ENCODE measurements at regions not wholly inside any gene's neighbourhood (a gene's known extent, or its start where the extent isn't known, plus 50 kb on each side); places are given as distances from the start of the nearest gene placed in this dataset.

GRCh38 chr16:85541181-85541580 is 71.9 kb upstream of the GSE1 start:
- no peak for DNase-seq (ENCODE audit: low read depth)
- no peak overlapping the region for H3K4me2 ChIP-seq (ENCODE audit: low read length)
- no peak for FAIRE-seq
- no peaks in the 10 kb centered on the region for H3K4me1 ChIP-seq (ENCODE audit: insufficient read depth, low read length)
- H3K27me3 ChIP-seq (ENCODE audit: insufficient read depth, low read length): no peaks in the 10 kb centered on the region
- TF ChIP-seq, protein P1, sequence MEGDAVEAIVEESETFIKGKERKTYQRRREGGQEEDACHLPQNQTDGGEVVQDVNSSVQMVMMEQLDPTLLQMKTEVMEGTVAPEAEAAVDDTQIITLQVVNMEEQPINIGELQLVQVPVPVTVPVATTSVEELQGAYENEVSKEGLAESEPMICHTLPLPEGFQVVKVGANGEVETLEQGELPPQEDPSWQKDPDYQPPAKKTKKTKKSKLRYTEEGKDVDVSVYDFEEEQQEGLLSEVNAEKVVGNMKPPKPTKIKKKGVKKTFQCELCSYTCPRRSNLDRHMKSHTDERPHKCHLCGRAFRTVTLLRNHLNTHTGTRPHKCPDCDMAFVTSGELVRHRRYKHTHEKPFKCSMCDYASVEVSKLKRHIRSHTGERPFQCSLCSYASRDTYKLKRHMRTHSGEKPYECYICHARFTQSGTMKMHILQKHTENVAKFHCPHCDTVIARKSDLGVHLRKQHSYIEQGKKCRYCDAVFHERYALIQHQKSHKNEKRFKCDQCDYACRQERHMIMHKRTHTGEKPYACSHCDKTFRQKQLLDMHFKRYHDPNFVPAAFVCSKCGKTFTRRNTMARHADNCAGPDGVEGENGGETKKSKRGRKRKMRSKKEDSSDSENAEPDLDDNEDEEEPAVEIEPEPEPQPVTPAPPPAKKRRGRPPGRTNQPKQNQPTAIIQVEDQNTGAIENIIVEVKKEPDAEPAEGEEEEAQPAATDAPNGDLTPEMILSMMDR (IDR thresholded peaks at IDR 0.05; ENCODE audit: insufficient read depth, low read depth, low read length): no peak
- TF ChIP-seq EZH2 (IDR thresholded peaks at IDR 0.05; ENCODE audit: insufficient read depth, low read length): no peak
- H3K9ac ChIP-seq (ENCODE audit: low read length): no peak overlapping the region
- H3K27ac ChIP-seq (ENCODE audit: low read depth, low read length): no peak overlapping the region
- no peak overlapping the region for H2AFZ ChIP-seq (ENCODE audit: low read depth, low read length)
- H3K27ac Mint-ChIP-seq (ENCODE audit: unreplicated experiment): no peak overlapping the region
- peaks cover 4% of the 10 kb centered on the region for H3K36me3 Mint-ChIP-seq (ENCODE audit: low read depth, unreplicated experiment)
- no peaks in the 10 kb centered on the region for H3K36me3 ChIP-seq (ENCODE audit: insufficient read depth, low read length)
- no peak overlapping the region for H3K4me3 Mint-ChIP-seq (ENCODE audit: unreplicated experiment)
- no peaks in the 10 kb centered on the region for H3K4me1 Mint-ChIP-seq (ENCODE audit: low read depth, unreplicated experiment)
- H3K4me3 ChIP-seq (ENCODE audit: insufficient read depth, low read depth, low read length): no peak overlapping the region
- peaks cover 6% of the 10 kb centered on the region for H3K9me3 ChIP-seq (ENCODE audit: insufficient read depth, low read depth, low read length)
- peaks cover 9% of the 10 kb centered on the region for H3K9me3 Mint-ChIP-seq (ENCODE audit: unreplicated experiment)
- peaks cover 55% of the 10 kb centered on the region for H4K20me1 ChIP-seq (ENCODE audit: insufficient read depth, low read length)
- H3K79me2 ChIP-seq (ENCODE audit: insufficient read depth, low read length): no peaks in the 10 kb centered on the region
- H3K27me3 Mint-ChIP-seq (ENCODE audit: low read depth, unreplicated experiment): peaks cover 28% of the 10 kb centered on the region

DNA sequence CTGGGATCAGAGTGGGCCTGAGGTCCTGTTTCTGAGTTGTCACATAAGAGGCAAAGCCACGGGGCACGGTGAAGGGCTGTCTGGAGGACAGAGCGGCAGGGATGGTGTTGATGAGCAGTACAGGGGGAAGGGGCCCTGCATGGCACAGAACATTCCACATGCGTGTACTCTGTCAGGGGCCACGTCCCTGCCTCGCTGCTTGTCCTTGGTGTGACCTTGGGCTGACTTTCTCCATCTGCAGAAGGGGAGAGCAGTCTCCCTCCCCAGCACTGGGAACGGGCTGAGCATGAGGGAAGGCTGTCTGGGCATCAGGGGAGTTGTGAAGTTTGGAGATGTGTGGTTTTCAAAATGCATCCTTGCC is 71.5 kb upstream of the GSE1 start:
- no peak overlapping the region for H3K4me3 ChIP-seq (ENCODE audit: insufficient read depth, low read depth, low read length)
- H3K9ac ChIP-seq (ENCODE audit: low read length): no peak overlapping the region
- H3K4me2 ChIP-seq (ENCODE audit: low read length): no peak overlapping the region
- no peak for FAIRE-seq
- H3K27me3 Mint-ChIP-seq (ENCODE audit: low read depth, unreplicated experiment): peaks cover 28% of the 10 kb centered on the region
- no peak for TF ChIP-seq EZH2 (IDR thresholded peaks at IDR 0.05; ENCODE audit: insufficient read depth, low read length)
- TF ChIP-seq, protein P1 (IDR thresholded peaks at IDR 0.05; ENCODE audit: insufficient read depth, low read depth, low read length): no peak
- no peaks in the 10 kb centered on the region for H3K79me2 ChIP-seq (ENCODE audit: insufficient read depth, low read length)
- H3K9me3 Mint-ChIP-seq (ENCODE audit: unreplicated experiment): peaks cover 9% of the 10 kb centered on the region
- peaks cover 6% of the 10 kb centered on the region for H3K9me3 ChIP-seq (ENCODE audit: insufficient read depth, low read depth, low read length)
- H3K4me1 Mint-ChIP-seq (ENCODE audit: low read depth, unreplicated experiment): no peaks in the 10 kb centered on the region
- peaks cover 4% of the 10 kb centered on the region for H3K36me3 Mint-ChIP-seq (ENCODE audit: low read depth, unreplicated experiment)
- no peaks in the 10 kb centered on the region for H3K36me3 ChIP-seq (ENCODE audit: insufficient read depth, low read length)
- DNase-seq (ENCODE audit: low read depth): no peak
- H2AFZ ChIP-seq (ENCODE audit: low read depth, low read length): no peak overlapping the region
- H3K4me3 Mint-ChIP-seq (ENCODE audit: unreplicated experiment): no peak overlapping the region
- no peak overlapping the region for H3K27ac Mint-ChIP-seq (ENCODE audit: unreplicated experiment)
- no peaks in the 10 kb centered on the region for H3K27me3 ChIP-seq (ENCODE audit: insufficient read depth, low read length)
- no peak overlapping the region for H3K27ac ChIP-seq (ENCODE audit: low read depth, low read length)
- H3K4me1 ChIP-seq (ENCODE audit: insufficient read depth, low read length): no peaks in the 10 kb centered on the region
- peaks cover 51% of the 10 kb centered on the region for H4K20me1 ChIP-seq (ENCODE audit: insufficient read depth, low read length)

- Mint-ChIP-seq H3K27ac (ENCODE audit: unreplicated experiment) (no peak overlapping the region), H3K4me1 (ENCODE audit: low read depth, unreplicated experiment) (no peaks in the 10 kb centered on the region), H3K4me3 (ENCODE audit: unreplicated experiment) (no peak overlapping the region), H3K9me3 (ENCODE audit: unreplicated experiment) (peaks cover 11% of the 10 kb centered on the region), H3K36me3 (ENCODE audit: low read depth, unreplicated experiment) (peaks cover 4% of the 10 kb centered on the region), H3K27me3 (ENCODE audit: low read depth, unreplicated experiment) (peaks cover 23% of the 10 kb centered on the region)
- no peaks in the 10 kb centered on the region for H3K27me3 ChIP-seq (ENCODE audit: insufficient read depth, low read length)
- H3K9me3 ChIP-seq (ENCODE audit: insufficient read depth, low read depth, low read length): peaks cover 6% of the 10 kb centered on the region
- DNase-seq (ENCODE audit: low read depth): no peak
- TF ChIP-seq, protein P1 (IDR thresholded peaks at IDR 0.05; ENCODE audit: insufficient read depth, low read depth, low read length): no peak
- no peak for TF ChIP-seq EZH2 (IDR thresholded peaks at IDR 0.05; ENCODE audit: insufficient read depth, low read length)
- no peaks in the 10 kb centered on the region for H3K79me2 ChIP-seq (ENCODE audit: insufficient read depth, low read length)
- no peak overlapping the region for H2AFZ ChIP-seq (ENCODE audit: low read depth, low read length)
- H4K20me1 ChIP-seq (ENCODE audit: insufficient read depth, low read length): peaks cover 44% of the 10 kb centered on the region
- H3K36me3 ChIP-seq (ENCODE audit: insufficient read depth, low read length): no peaks in the 10 kb centered on the region
- no peak overlapping the region for H3K4me3 ChIP-seq (ENCODE audit: insufficient read depth, low read depth, low read length)
- H3K27ac ChIP-seq (ENCODE audit: low read depth, low read length): no peak overlapping the region
- no peak for FAIRE-seq
- no peaks in the 10 kb centered on the region for H3K4me1 ChIP-seq (ENCODE audit: insufficient read depth, low read length)
- no peak overlapping the region for H3K9ac ChIP-seq (ENCODE audit: low read length)
- H3K4me2 ChIP-seq (ENCODE audit: low read length): no peak overlapping the region
Measured at GRCh38 chr16:85541980-85542900, 70.9 kb upstream of the GSE1 start.
